SU-DHL-6 (cell line): ENCODE measurements at regions not wholly inside any gene's neighbourhood (a gene's known extent, or its start where the extent isn't known, plus 50 kb on each side); places are given as distances from the start of the nearest gene placed in this dataset.

Experiments
- CTCF ChIP-seq: fragments of 200-600 bp; sonication (generic); IDR thresholded peaks from one replicate; pipeline ENCODE4 v1.5.1; 2017; ENCODE audit warnings: antibody characterized with exemption, mild to moderate bottlenecking, low read length, moderate library complexity; ENCODE audit not compliant: insufficient read depth, poor library complexity, severe bottlenecking
- EZH2phosphoT487 ChIP-seq: fragments of 200-600 bp; sonication (generic), shearing (Covaris generic); conservative IDR thresholded peaks from 2 replicates; pipeline ENCODE4 v1.6.1; 2018; ENCODE audit warnings: mild to moderate bottlenecking, antibody characterized with exemption, low read length, moderate library complexity, mixed read lengths

- TF ChIP-seq CTCF (no peak), EZH2phosphoT487 (no peak)
These were observed 150.3 kb upstream of the RASGEF1B start for GRCh38 chr4:81622028-81622427.
